Neural cell (in vitro differentiated cells): ENCODE measurements at regions not wholly inside any gene's neighbourhood (a gene's known extent, or its start where the extent isn't known, plus 50 kb on each side); places are given as distances from the start of the nearest gene placed in this dataset.

Source experiments
- CTCF ChIP-seq: fragments of 450-650 bp; IDR thresholded peaks from 2 replicates; pipeline ENCODE4 v1.5.1; 2014; ENCODE audit warnings: antibody characterized with exemption, mild to moderate bottlenecking, moderate library complexity; ENCODE audit not compliant: poor library complexity, severe bottlenecking
- EZH2 ChIP-seq: fragments of 200-600, 300-800 bp; shearing (Covaris generic), sonication (generic); IDR thresholded peaks from 2 replicates; pipeline ENCODE4 v1.6.1; 2014; ENCODE audit warnings: antibody characterized with exemption, low read length, borderline replicate concordance, mild to moderate bottlenecking; ENCODE audit not compliant: insufficient read depth, poor library complexity, severe bottlenecking
- POLR2AphosphoS5 ChIP-seq: IDR thresholded peaks from 2 replicates; pipeline ENCODE4 v1.6.1; 2012
- RAD21 ChIP-seq: fragments of 450-650 bp; conservative IDR thresholded peaks from 2 replicates; pipeline ENCODE4 v1.6.1; 2014; ENCODE audit warnings: antibody characterized with exemption, mild to moderate bottlenecking, moderate library complexity
- SMC3 ChIP-seq: fragments of 450-650 bp; conservative IDR thresholded peaks from 2 replicates; pipeline ENCODE4 v1.6.1; 2014; ENCODE audit warnings: antibody characterized with exemption, mild to moderate bottlenecking, moderate library complexity; ENCODE audit not compliant: poor library complexity
- TAF1 ChIP-seq: IDR thresholded peaks from 2 replicates; pipeline ENCODE4 v1.6.1; 2012; ENCODE audit warnings: low read depth

GRCh38 chr2:81195774-81196382, 891.3 kb upstream of the LRRTM1 start:
- TF ChIP-seq CTCF (no peak), RAD21 (no peak), TAF1 (no peak), POLR2AphosphoS5 (no peak), SMC3 (no peak), EZH2 (no peak)
